Esophagus mucosa (tissue), 1 donor: ENCODE measurements at regions not wholly inside any gene's neighbourhood (a gene's known extent, or its start where the extent isn't known, plus 50 kb on each side); places are given as distances from the start of the nearest gene placed in this dataset.

ENCODE experiments used
- ATAC-seq: fragments of 200-7000 bp; cut with Tn5 transposase; one replicate; pipeline ENCODE4 v1.9.1; 2020
- donor health status: DM: yes; HTN: yes; CAD: no.

DNA sequence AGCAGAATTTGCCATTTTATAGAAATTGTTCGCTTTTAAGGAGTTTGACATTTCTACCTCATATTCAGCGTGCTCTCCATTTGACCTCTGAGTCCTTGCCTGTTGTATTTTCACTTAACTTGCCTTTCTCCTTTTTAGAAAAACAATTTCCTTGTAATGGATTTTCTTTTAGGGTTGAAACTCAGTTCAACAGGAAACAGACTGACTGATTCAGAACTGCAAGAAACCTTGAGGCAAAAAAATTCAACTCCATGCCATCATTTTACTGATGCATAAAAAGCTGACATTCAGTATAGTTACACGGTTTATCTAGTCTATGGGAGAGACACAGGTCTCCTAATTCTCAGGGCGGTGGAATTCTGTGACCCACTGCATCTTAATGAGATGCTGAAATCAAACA lies 59.8 kb downstream of the MRPS30 start:
- ATAC-seq, result peak; percentile 46

DNA sequence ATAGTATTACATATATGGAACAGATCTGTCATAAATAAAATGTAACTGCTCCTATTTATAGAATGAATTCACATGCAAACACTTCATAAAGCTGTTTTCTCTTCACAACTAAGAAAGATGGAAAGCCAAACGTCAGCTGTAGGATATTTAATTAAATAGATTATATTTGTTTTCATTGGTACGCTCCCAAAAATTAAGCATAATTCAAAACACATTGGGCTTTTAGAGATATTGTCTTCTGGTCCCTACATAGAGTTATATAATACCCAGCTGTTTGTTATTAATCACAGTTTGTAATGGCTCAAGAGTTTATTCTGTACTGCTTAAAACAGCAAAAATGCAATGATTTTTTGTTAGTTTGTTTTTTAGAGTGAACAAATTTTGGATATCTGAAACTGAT lies 61.2 kb downstream of the MRPS30 start:
- ATAC-seq, result no peak

DNA sequence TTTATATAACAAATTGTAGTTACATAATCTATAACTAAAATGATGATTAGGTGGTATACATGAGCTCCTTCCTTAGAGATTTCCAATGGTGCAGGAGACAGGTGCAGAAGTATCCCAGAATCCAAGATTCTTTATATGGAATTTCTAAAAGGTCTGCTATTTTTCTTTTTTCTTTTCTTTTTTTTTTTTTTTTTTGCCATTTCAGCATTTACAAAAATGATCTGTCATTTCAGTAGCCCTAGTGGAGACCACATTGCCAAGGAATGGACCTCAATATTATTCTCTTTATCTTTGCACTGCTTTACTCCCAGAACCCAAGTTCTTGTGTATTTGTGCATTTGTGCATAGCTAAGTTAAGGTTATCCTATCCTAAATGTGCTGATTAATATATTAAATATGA lies 61.7 kb downstream of the MRPS30 start:
- ATAC-seq, result no peak

DNA sequence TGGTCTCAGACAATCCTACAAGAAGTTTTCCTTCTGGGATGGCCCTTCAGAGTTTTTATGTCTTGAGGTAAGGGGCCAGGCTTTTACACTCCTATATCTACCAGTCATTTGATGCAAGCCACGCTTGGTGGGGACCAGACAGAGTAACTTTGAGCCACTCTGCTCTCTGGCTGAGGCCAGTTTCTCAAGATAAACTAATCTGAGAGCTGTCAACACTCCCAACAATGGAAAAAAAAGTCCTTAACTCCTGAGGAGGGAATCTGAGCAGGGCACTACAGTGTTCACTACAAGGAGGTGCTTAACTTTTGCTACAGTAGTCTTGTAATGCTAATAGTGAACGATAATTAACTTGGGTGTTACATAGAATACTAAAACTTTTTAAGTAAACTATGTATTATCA lies 62.7 kb downstream of the MRPS30 start:
- no peak for ATAC-seq

DNA sequence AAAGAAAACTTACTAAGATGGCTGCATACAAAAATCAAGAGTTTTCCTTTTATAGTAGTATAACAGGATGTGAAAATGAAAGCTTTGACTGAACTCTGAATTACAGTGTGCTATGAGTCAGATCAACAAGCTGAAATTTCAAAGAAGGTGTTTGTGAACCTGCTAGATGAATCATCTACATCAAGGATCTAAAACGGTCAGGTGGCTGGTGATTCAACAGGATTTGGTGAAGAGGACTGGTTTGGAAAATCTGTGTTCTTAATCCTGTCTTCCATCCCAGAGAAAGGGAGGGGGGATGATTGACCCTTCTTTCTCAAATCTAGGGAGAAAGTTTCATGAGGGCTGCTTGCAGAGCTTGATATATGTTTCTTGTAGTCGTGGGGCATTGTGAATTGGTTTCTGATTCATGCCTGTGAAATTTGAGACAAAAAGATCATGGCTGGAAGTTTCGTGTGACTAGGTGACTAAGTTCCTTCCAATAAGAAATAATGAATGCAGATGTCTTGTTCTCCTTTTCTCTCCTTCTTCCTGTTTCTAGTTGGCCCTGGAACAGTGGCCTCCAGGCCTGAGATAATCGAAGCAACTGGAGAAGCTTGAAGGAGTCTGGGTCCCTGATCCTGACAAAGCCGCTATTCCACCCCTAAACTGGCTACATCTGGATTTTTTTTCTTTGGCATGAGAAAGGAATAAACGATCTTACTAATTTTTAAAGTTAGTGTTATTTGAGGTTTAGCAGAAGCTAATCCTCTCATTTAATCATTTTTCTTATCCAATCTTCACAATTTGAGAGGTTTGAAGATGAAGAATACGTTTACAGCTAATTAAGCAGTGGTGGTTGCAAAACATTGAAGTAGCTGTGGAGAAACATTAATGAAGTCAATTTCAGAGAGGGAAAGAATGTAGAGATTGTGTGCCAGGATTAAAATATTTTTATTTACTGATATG lies 67.2 kb downstream of the MRPS30 start:
- ATAC-seq, result peak; percentile 98

DNA sequence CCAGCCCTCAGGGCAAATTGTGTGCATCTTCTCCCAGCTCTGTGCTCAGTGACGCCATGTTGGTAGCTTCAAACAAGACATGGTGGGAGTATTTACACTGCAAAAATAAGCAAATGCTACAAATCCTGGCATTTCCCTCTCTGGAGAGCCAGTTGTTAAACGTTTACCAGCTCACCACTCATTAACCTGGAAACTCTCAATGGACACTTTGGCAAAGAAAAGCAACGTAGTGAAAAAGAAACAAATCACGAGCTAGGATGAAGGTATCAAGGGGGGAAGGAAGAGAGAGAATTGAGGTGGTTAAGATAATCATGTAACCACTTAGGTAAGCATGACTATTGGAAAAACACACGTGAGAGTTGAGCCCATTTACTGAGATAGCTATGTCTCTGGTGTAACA lies 72.5 kb downstream of the MRPS30 start:
- no peak for ATAC-seq

DNA sequence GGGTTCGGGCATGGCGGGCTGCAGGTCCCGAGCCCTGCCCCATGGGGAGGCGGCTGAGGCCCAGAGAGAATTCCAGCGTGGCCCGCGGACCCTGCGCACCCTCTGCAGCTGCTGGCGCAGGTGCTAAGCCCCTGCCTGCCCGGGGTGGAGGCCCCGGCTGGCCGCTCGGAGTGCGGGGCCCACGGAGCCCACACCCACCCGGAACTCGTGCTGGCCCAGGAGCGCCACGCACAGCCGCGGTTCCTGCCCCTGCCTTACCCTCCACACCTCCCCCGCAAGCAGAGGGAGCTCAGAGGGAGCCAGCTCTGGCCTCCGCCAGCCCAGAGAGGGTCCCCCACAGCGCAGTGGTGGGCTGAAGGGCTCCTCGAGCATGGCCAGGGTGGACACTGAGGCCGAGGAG lies 75.3 kb downstream of the MRPS30 start:
- no peak for ATAC-seq

DNA sequence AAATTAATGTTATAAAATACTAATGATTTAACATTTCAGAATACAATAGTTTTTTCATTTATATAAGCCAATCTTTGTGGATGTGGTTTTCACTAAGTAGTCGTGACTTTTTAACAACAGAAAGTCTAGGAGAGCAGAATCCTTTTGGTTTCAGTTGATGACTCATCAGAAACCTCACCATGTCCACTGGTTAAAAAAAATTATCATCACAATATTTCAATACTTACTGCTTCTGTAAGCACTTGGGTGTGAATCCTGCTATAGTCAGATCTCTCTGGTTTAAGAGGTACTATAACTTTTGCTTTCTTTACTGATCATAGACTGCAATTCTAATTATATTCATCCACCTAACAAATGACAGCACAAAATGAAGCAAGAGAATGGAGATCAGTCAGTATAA lies 77.2 kb downstream of the MRPS30 start:
- ATAC-seq, result peak; percentile 58

DNA sequence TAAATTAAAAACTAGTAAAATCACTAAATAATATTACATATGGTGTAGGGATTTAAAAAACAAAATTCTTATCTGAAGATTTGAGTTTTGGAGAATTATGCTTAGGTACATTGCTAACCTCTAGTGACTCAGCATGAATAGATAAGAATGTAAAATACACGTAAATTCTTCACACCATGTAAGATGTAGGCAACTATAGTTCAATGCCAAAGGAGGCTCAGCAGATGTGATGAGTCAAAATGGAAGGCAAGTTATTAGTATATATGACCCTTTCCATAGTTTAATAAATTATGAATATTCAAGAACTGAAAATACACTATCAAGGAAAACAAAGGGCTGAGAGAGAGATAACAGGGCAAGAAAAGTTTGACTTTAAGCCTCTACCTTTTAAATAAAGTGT lies 79.0 kb downstream of the MRPS30 start:
- ATAC-seq, result no peak

DNA sequence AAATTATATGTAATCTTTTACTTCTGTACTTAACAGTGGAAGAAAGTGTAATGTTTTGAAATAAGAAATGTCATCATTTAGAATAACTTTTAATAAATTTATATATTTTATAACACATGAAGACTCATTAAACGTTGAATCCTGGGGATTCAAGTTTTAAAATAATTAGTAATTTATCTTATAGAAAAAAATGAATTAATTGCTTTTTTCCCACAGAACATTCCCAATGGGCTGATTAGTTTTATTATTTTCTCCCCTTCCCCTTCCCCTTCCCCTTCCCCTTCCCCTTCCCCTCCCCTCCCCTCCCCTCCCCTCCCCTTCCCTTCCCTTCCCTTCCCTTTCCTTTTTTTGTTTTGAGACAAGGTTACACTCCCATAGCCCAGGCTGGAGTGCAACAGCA lies 79.7 kb downstream of the MRPS30 start:
- no peak for ATAC-seq

DNA sequence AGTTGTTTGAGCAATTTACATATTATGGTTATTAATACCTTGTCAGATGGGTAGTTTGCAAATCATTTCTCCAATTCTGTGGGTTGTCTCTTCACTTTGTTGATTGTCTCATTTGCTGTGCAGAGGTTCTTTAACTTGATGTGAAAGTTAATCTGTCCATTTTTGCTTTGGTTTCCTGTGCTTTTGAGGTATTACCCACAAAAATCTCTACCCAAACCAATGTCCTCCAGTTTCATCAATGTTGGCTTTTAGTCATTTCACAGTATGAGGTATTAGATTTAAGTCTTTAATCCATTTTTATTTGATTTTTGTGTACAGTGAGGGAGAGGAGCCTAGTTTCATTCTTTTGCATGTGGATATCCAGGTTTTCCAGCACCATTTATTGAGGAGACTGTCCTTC lies 82.4 kb downstream of the MRPS30 start:
- no peak for ATAC-seq

DNA sequence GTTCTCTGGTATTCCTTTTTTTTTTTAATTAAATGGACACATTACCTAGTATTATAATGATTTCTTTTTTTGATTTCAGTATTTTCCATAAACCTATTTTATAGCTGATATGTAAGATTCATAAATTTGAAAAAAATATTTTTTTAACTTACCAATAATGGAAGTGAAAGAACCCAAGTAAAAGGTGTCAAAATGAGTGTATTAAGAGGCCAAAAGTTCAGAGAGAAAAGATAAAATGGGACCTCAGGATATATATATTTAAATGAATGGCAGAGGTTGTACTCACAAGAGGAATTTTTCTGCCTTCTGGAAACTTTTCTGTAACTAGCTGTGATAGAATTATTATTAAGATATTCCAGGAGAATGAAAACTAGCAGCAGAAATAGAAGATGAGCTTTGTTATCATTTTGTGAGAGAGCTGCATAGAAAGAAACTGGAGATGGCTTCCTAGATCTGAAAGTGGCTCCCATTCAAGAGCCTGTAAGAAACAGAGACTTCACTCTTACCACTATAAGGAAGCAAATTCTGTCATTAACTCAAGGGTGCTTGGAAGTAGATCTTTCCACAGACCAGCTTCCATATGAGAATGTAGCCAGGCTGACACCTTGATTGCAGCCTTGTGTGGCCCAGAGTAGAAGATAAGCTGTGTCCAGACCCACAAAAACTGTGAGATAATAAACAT lies 91.7 kb downstream of the MRPS30 start:
- no peak for ATAC-seq

DNA sequence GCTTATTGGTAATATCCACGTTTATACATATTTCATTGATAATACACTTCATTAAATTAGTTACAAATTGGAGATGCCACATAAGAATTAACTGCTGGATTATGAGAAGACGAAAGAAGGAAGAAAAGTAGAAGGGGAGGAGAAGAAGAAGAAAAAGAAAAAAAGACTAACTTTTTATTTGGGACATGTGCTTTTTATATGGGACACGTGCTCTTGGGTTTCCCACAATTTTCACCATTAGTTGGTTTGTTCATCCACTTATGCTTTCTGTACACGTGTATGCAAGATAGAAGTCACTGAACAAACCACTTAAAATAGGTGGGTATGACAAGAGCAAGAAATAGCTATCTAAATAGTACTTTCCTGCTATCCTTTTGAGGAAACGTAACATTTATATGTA lies 98.6 kb downstream of the MRPS30 start:
- no peak for ATAC-seq

DNA sequence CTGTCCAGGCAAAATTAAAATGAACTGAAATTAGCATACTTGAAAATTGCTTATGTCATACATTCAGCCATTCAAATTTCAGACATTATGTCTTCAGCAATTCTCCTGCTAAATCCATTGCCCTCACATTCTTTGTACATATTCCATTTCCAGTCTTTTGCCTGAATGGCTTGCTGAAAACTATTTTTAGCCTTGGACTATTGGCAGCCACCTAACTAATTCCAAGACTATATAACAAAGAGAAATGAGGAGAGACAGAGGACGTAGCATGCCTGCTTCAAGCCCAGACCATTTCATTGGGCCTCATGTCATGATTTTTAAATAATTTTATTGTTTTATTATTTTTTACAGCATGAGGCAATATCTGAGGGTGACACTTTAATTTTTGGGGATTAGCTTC lies 100.3 kb downstream of the MRPS30 start:
- ATAC-seq, result no peak

DNA sequence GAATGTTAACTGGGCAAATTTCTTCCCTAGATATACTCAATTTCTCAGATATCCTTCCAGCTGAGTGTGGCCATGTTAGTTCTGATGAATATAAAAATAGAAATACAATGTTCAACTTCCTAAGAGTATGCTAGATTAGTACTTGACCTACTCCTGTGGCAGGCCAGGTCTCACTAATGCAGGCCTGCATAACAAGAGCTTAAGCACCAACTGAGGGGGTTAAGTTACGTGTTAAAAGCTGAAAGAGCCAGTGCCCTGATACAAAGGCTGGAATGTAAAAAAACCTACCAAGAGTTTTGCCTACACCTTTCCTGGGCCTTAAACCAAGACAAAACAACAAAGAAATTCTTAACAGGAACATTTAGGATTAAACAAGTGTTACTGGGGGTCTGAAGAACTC lies 102.8 kb downstream of the MRPS30 start:
- no peak for ATAC-seq

DNA sequence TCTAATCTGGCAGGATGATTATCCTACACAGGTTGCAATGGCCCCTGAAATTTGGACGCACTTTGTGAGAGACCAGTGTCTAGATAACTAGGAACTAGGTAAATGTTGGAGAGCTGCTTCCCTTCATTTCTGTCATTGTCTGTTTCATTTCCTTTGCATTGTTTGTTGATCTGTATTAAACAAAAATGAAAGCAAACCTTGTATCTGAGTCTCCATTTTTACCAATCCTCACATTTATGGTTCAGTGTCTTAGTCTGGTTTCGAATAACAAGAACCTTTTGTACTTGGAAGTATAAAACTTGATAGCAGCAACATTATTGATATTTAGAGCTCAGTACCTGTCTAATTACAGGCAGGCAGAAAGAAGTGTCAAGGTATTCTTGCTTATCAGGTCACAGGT lies 105.5 kb downstream of the MRPS30 start:
- ATAC-seq, result no peak

DNA sequence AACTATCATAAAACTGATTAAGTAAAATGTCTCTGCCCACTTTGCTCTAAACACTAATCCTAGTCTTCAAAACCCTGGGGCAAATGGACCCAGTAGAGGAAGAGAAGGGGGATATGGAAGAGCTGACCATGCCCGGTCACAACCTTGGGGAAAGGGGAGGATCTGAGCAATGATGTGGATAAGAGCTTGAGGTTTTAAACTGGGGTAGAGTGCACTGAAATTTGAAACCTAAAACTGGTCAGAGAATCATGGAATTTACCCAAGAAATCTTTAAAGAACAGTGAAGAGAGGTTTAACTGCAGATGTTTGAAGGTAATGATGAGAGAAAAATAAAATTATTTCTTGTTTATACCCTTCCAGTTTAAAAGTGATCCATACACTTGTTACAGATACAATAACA lies 110.8 kb downstream of the MRPS30 start:
- no peak for ATAC-seq

DNA sequence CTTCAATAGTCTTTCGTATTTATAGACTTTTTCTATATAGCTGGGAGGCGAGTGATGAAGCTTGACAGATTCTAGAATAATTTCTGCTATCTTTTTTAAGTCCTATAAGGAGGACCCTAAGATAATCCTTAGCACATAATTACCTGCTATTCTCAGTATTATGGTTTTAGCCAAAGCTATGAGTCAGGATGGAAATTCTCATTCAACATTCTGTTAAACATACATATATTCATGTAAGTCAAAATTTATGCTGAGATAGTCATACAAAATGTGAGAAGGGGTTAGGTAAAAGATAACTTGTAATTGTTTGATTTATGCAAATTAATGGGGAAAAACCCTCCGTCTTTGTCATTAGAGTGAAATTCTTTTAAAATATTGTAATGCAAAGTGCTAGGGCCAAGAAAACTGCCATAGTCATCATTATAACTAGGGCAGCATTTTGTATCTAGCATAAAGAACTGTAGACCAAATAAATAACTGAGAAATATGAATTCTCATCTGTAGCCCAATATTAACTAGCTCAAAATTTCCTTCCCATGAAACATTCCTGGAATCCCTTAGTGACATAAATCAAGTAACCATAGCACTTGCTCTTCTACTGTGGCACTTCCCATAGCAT lies 118.5 kb downstream of the MRPS30 start:
- ATAC-seq, result no peak

DNA sequence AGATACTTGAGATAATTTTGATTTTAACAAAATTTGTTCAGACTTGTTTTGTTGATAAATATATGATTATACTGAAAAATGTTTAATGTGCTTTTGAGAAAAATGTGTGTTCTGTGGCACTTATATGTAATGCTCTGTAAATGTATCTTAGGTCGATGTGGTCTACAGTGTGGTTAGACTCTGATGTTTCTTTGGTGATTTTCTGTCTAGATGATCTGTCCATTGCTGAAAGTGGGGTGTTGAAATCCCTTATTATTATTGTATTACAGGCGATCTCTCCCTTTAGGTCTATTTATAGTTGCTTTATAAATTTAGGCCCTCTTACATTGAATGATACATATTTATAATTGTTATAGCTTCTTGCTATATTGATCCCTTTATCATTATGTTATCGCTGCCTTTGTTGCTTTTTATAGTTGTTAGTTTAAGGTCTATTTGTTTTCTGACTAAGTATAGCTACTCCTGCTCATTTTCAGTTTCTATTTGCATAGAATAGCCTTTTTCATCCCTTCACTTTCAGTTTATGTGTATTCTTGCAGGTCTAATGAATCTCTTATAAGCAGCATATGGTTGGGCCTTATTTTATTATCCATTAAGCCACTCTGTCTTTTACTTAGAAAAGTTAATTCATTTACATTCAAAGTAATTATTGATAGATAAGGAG lies 124.3 kb downstream of the MRPS30 start:
- no peak for ATAC-seq

DNA sequence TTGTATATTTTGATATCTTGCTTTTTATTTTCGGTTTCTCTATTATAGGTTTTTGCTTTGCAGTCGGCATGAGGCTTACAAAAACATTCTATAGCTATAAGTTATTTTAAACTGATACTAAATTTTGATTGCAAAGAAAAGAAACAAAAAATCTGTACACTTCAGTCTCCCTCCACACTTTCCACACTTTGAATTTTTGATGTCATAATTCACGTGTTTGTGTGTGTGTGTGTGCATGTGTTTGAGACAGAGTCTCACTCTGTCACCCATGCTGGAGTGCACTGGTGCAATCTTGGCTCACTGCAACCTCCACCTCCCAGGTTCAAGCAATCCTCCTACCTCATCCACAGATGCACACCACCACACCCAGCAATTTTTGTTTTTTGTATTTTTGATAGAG lies 124.9 kb downstream of the MRPS30 start:
- no peak for ATAC-seq

DNA sequence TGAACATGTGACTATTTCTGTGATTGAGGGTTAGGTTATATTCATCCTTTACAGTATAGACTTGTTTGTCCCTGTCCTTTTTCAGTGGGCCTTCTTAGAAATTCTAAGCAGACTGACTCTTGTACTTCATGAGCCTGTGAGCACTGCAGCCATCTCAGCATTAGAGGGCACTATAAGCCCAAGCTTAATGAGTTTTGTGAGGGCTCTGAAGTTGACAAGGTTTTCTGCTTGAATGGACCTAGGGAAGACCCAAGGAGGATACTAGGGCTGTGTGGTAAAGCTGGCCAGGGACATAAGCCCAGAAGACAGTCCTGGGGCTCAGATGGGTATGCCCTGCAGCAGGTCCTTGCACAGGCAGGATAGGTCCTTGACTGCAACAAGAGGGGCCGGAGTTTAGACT lies 126.5 kb downstream of the MRPS30 start:
- peak; percentile 46 for ATAC-seq

DNA sequence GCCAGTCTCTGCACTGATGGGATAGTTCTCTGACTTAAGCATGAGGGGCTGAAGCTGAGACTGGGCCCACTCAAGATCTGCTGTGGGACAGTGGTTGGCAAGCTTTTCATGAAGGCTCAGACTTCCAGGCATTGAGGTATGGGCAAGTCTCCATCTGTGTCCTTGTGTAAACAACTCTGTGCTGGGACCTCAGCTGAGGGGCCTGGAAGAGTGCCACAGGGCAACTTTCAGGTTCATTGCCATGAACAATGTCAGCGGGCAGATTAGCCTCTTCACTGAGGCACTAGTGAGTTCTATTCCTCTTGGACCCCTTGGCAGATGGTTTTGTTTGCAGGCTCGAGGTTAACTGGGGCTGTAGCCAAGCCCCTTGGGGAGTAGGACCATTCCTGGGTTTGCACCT lies 127.1 kb downstream of the MRPS30 start:
- no peak for ATAC-seq

DNA sequence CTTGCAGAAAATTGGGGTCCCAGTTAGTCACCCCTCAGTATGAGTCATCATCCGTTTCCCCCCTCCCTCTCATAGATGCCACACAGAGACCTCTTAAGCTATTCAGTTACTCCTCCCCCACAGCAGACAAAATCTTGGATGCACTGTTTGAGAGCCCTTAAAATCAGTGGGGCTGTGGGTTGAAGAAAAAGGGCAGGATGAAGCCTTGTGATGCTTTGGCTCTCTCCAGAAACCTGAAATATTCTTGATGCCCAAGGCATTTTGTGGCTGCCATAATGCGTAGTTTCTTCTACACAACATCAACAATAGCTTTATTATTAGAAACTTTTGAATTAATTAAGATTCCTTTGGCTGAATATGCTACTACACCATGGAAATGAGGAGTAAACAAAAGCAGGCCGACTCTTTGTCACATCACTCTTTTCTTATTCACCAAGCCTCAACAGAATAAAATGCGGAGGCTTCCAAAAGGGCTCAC lies 133.8 kb downstream of the MRPS30 start:
- no peak for ATAC-seq
